HG03066 (cell line): ENCODE measurements at regions not wholly inside any gene's neighbourhood (a gene's known extent, or its start where the extent isn't known, plus 50 kb on each side); places are given as distances from the start of the nearest gene placed in this dataset.

ENCODE experiments used
- ATAC-seq: cut with Tn5 transposase; IDR thresholded peaks from one replicate; pipeline ENCODE4 v1.9.1; 2021; ENCODE audit warnings: low read depth; ENCODE audit not compliant: unreplicated experiment

DNA sequence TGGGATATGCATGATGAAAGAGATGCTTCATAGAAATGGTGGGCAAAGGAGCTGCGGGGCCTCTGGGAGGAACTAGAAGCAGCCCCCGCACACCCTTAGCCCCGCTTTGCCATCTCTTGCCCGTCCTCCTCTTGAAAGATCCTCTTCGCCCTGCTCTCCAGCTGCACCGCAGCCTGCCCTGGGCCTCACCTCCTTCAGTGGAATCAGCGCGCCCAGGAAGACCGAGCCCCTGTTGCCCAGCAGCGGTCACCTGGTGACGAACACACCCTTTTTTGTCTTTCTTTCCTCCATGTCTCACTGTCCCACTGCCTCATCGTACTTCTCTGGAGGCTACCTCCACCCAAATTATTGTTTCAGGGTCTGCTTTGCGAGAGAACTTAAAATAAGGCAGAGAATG, 807.6 kb downstream of the UQCRFS1 start:
- no peak for ATAC-seq

DNA sequence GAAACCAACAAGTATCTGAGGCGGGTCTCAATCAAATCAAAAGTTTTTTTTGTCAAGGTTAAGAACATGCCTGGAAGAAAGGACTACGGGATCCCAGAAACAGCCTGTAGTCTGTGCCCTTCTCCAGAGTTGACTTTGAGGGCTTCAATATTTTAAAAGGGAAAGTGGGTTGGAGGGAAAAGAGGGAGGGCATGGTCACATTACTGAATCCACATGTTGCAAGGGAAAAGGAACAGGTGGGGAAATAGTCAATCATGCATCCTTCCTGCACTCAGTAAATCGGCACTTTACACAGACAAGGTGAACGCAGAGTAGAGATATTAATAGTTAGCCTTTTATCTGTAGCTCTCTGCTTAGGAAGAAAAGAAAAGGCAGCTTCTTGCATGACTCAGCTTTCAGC, 808.5 kb downstream of the UQCRFS1 start:
- no peak for ATAC-seq

DNA sequence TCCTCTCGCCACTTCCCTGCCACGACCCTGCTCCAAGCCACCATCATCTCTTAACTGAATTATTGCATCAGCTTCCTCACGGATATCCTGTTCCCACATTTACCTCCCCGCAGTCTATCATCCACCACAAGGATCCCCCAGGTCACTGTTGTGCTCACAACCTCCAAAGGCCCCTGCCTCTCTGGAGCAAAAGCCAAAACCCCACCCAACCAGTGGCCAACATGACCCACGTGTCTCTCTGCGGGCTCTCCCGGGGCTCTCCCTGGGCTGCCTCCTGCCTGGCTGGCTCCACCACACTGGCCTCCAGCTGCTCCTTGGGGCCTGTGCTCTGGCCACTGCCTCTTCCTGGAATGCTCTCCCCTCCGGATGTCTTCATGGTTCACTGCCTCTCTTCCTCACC, 809.3 kb downstream of the UQCRFS1 start:
- no peak for ATAC-seq

DNA sequence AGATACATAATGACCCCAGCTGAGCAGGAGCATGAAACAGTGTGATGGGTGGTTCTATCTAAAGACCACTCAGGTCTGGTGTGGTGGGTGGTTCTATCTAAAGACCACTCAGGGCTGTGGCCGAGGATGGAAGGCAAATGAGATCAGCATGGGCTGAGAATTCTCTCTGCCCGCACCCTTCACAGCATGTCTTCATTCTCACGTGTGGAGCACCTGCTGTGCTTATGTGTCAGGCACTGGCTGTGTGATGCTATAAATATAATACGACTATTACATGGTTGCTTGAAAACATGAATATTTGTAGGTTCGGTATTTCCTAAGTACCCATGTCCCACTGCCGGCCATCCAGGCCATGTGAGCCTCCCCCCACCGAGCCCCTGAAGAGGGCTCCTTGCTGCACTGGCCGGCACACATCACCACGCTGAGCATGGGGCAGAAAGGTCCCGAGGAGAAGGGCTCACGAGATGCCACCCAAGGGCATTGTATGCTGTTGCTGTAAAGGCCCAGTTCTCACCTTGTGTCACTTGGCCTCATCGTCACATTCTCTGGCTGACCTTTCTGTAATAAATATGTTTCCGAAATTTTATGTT, 810.2 kb downstream of the UQCRFS1 start:
- no peak for ATAC-seq

DNA sequence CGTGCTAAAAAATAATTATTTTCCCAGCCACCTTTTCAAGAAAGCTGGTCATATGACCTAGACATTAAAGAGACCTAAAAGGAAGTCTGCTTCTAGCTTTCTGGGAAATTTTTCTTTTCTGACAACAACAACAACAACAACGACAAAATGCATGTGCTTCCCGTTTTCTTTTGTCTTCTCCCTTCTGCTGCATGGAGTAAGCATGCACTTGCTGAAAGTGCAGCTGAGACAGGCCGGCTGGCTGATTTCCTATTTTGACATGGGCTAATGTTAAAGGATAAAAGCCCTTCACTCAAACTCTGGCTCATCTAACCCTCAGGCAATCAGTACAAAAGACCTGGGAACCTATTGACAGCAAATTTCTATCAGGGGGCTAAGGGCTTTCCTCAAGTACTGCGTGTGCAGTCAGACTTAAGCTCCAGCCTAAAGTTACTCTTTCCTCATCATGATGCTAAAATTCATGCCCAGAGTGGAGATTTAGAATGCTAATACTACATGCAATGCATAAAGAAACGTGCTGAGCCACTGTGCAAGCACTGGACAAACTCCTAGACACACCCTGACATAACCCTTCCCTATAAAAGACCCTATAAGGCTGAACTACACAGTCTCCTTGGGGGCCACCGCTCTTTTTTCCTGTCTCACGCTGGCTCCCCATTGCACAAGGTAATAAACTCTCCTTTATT, 811.1 kb downstream of the UQCRFS1 start:
- ATAC-seq: no peak

DNA sequence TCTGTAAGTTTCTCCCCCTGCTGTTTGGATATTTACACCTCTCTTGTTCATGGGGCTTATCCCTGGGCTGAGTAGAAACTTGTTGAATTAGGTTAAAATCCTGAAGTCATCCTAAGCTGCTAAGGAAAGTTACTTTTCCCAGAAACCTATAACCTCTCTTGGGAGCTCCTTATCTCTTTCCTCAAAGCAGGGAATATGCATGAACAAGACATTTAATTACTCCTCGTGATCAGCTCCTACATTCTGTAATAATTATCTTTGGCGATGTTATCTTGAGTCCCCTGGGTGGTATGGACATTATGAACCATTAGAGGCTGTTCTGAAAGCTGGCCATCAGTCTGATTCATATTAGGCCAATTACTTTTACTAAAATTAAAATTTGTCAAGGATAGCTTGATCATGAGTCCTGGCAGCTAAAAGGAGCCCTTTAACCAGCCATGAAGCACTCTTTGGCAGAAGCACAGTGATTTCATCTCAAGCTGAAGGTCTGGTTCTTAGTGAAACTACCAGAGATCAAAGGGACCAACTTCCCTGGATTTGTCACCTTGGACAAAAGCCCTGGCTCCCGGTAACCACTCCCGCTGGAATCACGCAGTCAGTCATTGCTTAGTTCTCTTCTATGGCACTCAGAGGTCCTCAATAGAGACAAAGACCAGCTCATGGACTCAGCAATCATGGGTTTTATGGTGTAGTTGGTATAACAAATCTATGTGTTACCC, 811.8 kb downstream of the UQCRFS1 start:
- no peak for ATAC-seq

DNA sequence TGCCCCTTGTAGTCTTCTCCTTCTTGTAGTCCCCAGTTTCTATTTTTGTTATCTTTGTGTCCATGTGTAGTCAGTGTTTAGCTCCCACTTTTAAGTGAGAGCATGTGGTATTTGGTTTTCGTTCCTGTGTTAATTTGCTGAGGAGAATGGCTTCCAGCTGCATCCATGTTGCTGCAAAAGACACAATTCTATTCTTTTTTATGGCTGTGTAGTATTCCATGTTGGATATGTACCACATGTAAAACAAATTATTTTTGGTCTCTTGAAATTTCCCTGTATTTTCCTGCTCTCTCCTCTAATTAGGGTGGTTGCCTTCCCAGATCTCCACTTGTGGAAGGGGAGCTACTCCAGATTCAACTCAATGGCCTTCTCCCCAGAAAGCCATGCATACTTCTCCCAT, 813.8 kb downstream of the UQCRFS1 start:
- ATAC-seq: no peak

DNA sequence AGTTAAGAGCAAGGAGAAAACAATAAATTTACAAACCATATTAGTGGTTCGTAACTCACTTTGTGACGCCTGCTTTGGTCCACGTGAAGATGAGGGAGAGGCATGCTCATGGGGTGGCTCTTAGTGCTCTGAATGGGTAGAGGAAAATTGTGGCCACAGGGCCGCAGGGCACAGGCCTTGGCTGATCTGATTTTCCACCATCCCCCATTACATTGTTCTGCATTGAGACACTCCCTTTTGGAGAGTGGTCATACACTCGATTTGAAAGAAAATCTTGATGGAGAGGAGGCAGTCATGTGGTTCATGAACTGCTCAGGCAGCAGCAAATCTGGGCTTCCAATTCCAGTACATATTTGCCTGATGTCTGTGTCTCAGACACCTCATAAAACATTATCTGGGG, 815.2 kb downstream of the UQCRFS1 start:
- no peak for ATAC-seq

DNA sequence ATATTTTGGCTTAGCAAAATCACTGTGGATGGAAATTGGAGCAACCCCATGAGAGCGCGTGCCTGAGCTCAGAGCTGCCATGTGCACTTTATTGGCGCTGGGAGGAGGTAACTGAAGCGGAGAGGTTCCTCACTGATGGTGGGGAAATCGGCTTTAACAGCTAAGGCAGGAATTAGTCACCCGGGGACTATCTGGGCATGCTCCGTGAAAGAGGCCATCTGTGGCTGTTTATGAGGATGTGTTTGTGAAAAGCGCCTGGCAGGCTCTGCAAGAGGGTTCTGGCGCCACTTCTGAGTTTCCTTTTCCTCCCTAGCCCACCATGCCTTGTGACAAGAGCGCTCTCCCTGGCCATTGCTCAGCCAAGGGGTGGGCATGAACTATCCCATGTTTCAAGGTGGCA, 815.6 kb downstream of the UQCRFS1 start:
- ATAC-seq: no peak

DNA sequence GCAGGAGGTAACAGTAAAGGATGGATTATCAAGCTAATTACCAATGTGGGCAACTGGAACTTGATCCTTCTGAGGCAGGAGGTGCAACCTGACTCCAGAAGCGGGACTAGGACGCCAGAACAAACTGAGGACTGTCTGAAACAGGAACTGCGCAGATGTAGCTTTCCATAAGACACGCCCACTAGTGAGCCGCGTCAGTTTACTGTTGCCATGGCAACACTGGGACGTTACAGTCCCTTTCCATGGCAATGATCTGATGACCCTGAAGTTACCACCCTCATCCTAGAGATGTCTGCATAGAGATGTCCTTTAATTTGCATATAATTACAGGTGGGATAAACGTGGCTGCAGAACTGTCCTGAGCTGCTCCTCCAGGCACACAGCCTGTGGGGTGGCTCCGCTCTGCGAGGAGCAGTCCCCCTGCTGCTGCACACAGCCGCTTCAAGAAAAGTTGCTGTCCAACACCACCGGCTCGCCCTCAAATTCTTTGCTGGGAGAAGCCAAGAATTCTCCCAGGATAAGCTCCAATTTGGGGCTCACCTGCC, 816.6 kb downstream of the UQCRFS1 start:
- no peak for ATAC-seq

DNA sequence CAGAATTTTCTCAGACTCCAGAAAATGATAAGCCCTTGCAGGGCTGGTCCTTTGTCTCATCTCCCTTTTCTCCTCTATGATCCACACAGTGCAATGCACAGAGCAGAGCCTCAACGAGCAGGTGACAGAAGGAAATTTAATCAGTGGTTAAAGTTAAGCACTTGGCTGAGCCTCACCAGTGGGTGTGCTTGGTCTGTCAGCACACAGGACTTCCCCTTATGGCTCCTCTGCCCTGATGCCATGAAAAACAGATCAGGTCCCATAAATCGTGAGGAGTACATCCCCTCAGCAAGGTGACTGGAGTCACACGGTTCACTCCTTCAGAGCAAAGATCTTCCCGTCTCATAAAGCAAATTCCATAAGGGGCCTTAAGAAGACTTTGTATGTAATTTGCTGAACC, 818.2 kb downstream of the UQCRFS1 start:
- ATAC-seq: no peak

DNA sequence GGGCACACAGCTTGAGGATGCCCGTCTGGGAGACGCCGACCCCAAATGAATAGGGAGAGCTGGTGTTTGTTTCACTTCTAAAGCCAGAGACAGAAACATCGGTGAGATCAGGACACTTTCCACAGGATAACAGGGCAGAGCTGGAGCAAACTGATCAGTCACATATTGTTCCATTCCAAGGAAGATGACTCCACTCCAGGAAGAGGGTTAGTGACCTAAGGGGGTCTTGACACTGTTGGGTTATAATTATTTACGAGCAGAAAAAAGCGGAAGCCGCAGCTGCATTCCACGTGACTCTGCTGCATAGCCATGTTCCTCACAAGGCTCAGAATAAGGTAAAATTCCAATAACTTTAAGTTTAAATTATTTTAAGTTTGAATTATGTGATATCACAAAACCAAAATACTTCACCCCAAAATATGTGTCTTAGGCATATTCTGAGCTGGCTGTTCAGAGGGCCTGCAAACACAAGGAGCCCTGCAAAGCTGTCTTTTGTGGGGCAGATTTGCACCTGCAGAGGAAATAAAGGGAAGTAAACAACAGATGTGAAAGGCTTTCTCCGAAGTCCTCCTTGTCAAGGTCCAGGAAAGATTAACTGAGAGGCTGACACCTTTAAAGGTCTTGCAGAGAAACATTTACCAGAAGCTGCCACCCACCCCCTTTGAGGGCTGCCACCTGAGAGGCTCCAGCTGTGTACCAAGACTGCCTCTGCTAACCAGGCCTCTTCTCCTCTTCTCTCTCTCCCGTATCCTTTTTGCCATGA, 819.2 kb downstream of the UQCRFS1 start:
- no peak for ATAC-seq

DNA sequence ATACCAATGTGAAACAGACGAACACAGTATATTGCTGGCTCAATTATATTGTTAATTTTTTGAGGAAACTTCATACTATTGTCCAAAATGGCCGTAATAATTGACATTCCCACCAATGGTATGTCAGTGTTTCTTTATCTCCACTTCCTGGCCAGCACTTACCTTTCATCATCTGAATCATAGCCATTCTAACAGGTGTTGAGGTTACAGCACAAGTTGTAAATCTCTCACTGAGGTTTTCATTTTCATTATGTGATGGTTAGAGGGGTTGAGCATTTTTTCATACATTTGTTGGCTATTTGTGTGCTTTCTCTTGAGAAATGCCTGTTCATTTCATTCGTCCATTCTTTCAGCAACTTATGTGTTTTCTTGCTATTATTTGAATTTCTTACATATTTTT, 824.0 kb downstream of the UQCRFS1 start:
- ATAC-seq: no peak

DNA sequence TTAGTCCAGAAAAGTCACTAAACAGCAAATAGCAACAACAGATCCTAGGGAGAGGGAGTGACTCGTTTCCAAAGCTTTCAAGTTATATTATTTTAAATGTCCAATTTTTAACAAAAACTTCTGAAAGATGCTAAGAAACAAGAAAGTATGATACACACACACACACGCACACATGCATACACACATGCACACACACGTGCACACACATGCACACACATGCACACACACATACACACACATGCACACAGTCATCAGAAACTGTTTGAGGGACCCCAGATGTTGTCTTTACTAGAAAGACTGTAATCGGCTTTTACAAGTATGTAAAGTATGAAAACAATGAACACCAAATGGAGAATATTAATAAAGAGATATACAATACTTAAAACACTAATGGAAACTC, 825.4 kb downstream of the UQCRFS1 start:
- ATAC-seq: no peak

DNA sequence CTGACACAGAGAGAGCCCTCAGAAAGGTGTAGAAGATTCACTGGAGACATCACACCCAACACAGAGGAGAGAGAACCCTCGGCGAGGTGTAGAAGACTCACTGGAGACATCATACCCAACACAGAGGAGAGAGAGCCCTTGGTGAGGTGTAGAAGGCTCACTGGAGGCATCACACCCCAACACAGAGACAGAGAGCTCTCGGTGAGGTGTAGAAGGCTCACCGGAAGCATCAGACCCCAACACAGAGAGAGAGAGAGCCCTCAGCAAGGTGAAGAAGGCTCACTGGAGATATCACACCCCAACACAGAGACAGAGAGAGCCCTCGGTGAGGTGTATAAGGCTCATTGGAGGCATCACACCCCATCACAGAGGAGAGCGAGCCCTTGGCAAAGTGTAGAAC, 826.5 kb downstream of the UQCRFS1 start:
- no peak for ATAC-seq

DNA sequence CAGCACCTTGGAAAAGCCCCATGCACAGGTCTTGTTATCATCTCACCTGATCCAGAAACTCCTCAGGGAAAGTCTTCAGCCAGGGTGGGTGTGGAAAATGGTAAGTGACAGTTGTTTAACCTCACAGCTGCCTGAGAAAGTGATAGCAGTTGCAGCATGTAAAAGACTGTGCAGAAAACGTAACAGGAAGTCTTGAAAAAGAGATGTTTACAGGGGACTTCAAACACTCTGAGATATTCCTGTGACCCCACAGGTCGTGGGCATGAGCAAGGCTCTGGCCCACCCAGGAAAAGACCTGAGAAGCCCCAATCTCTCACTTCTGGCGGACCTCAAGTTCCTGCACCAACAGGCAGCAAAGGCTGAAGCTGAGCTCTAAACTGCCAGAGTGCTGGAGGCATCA, 826.9 kb downstream of the UQCRFS1 start:
- ATAC-seq: no peak

DNA sequence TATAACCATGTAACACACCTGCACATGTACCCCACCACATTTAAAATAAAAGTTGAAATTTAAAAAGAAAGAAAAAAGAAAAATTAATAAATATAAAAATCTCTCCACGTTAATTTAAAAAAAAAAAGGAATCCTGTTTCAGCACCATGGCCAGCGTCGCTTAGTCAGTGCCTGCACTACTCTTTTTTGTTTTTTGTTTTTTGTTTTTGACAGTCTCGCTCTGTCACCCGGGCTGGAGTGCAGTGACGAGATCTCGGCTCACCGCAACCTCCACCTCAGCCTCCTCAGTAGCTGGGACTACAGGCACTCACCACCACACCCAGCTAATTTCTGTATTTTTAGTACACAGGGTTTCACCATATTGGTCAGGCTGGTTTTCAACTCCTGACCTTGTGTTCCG, 835.9 kb downstream of the UQCRFS1 start:
- no peak for ATAC-seq

DNA sequence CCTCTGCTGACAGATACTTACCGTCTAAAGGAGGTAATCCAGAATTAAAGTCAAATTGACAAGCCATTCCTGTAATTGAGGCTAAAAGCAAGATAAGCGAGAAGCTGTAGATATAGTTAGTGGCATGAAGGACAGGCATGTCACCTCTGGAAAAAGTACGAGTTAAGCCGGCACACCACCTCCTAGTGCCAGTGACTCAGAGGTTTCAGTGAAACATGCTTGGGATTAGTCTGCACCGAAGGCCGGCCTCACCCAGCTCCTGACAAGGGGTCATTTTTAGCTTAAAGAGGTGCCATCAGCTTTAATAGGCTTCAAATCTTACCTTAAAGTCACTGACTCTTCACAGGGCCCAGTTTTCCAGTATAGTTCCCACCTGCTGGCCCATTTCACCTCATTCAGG, 838.0 kb downstream of the UQCRFS1 start:
- no peak for ATAC-seq

DNA sequence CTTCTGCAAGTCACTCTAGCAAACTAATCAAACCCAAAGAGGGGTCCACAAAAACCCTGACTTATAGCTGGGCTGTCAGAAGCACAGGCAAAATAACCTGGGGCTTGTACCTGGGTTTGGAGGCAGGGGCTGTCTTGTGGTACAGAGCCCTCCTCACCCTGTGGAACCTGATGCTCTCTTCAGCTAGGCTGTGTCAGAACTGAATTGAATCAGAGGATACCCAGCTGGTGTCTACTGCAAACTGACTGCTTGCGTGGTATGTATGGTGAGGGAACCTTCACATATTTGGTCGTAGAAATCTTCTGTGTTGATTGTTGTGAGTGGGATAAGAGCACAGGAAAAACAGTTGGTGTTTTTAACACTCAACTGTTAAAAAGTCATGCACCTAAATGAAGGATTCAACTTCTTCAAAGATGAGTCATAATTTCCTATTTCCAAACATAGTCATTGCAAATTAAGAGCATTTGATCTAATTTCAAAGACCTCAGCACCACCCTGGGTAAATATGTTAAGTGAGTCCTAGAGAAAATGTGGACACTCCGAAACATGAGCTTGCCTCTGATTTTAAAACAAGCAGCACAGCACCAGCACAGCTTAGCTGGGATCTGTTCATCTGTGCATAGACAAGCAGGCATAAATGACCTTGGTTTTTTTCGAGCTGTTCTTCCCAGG, 840.2 kb downstream of the UQCRFS1 start:
- no peak for ATAC-seq

DNA sequence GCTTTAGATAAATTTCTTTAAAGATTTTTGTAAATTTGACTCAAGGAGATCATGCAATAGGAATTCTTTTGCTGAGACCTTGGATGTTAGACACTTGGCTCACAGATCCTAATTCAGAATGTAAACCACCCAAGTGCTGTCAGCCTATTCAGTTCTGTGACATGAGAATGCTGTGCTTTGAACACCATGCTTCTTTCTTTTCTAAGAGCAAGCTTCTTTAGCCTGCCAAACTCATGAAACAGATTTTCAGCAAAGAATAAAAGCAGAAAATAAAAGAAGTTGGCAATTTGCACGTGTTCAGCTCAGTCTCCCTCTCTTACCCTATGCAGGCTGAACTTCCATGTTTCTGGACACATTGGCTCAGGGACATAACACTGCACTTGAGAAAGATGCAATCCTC, 845.8 kb downstream of the UQCRFS1 start:
- no peak for ATAC-seq

DNA sequence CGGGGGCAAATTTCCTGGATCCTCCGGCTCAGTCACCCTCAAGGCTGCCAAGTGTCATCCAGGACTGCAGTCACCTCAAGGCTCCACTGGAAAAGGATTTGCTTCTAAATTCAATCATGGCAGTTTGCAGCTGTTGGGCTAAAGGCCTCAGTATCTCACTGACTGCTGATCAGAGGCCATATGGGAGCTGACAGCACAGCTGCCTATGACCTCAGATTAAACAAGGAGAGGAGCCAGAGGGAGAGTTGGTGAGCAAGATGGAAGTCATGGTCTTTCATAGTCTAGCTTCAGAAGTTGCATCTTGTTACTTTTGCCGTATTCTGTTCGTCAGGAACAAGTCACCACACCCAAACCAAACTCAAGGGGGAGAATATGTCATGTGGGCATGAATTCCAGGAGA, 849.7 kb downstream of the UQCRFS1 start:
- ATAC-seq: no peak
